ENCODE measurements at regions not wholly inside any gene's neighbourhood (a gene's known extent, or its start where the extent isn't known, plus 50 kb on each side); places are given as distances from the start of the nearest gene placed in this dataset.
A peak's percentile ranks its signal among the peaks of the same experiment; 100 is the strongest.

DNA sequence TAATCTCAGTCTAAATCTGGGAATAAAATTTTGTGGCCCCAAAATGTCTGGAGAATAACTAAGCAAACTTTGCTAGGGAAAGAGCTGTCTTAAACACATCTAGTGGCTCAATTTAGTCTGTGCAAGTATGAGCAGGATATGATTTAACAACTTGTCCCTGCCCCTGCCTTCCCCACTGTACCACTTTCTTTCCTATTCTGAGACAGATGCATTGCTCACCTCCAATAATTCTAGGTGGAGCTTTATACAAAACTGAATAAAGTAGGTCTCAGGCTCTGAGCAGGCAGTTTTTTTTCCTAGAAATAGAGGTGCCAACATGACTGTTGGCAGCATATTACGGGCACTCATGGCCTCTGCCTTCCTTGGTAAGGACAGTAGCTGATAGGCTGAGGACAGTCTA lies 412.1 kb downstream of the DAD1 start:
- TF ChIP-seq TAF1 (IDR thresholded peaks at IDR 0.05; ENCODE audit: low read depth): no peak
- TF ChIP-seq RAD21 (IDR thresholded peaks at IDR 0.05; ENCODE audit: low read depth): no peak
- TF ChIP-seq TCF12 (IDR thresholded peaks at IDR 0.05; ENCODE audit: low read depth): no peak
- TF ChIP-seq, protein P1, sequence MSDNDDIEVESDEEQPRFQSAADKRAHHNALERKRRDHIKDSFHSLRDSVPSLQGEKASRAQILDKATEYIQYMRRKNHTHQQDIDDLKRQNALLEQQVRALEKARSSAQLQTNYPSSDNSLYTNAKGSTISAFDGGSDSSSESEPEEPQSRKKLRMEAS (IDR thresholded peaks at IDR 0.05): no peak
- no peak for TF ChIP-seq EP300 (IDR thresholded peaks at IDR 0.05; ENCODE audit: borderline replicate concordance)
- TF ChIP-seq, protein P2, sequence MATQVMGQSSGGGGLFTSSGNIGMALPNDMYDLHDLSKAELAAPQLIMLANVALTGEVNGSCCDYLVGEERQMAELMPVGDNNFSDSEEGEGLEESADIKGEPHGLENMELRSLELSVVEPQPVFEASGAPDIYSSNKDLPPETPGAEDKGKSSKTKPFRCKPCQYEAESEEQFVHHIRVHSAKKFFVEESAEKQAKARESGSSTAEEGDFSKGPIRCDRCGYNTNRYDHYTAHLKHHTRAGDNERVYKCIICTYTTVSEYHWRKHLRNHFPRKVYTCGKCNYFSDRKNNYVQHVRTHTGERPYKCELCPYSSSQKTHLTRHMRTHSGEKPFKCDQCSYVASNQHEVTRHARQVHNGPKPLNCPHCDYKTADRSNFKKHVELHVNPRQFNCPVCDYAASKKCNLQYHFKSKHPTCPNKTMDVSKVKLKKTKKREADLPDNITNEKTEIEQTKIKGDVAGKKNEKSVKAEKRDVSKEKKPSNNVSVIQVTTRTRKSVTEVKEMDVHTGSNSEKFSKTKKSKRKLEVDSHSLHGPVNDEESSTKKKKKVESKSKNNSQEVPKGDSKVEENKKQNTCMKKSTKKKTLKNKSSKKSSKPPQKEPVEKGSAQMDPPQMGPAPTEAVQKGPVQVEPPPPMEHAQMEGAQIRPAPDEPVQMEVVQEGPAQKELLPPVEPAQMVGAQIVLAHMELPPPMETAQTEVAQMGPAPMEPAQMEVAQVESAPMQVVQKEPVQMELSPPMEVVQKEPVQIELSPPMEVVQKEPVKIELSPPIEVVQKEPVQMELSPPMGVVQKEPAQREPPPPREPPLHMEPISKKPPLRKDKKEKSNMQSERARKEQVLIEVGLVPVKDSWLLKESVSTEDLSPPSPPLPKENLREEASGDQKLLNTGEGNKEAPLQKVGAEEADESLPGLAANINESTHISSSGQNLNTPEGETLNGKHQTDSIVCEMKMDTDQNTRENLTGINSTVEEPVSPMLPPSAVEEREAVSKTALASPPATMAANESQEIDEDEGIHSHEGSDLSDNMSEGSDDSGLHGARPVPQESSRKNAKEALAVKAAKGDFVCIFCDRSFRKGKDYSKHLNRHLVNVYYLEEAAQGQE (IDR thresholded peaks at IDR 0.05; ENCODE audit: low read depth): no peak
- TF ChIP-seq EGR1 (IDR thresholded peaks at IDR 0.05): no peak
- no peak for TF ChIP-seq NFIC (IDR thresholded peaks at IDR 0.05)
- TF ChIP-seq CEBPB (IDR thresholded peaks at IDR 0.05): no peak
- no peak for TF ChIP-seq ZBTB7A (IDR thresholded peaks at IDR 0.05; ENCODE audit: low read depth)
- TF ChIP-seq, protein P3, sequence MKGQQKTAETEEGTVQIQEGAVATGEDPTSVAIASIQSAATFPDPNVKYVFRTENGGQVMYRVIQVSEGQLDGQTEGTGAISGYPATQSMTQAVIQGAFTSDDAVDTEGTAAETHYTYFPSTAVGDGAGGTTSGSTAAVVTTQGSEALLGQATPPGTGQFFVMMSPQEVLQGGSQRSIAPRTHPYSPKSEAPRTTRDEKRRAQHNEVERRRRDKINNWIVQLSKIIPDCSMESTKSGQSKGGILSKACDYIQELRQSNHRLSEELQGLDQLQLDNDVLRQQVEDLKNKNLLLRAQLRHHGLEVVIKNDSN (IDR thresholded peaks at IDR 0.05): no peak
- no peak for TF ChIP-seq FOXM1 (IDR thresholded peaks at IDR 0.05; ENCODE audit: borderline replicate concordance, low read depth)
- no peak for TF ChIP-seq CREB1 (IDR thresholded peaks at IDR 0.05; ENCODE audit: low read depth)
- TF ChIP-seq YY1 (IDR thresholded peaks at IDR 0.05; ENCODE audit: low read depth): no peak
- no peak for TF ChIP-seq TEAD4 (IDR thresholded peaks at IDR 0.05)

DNA sequence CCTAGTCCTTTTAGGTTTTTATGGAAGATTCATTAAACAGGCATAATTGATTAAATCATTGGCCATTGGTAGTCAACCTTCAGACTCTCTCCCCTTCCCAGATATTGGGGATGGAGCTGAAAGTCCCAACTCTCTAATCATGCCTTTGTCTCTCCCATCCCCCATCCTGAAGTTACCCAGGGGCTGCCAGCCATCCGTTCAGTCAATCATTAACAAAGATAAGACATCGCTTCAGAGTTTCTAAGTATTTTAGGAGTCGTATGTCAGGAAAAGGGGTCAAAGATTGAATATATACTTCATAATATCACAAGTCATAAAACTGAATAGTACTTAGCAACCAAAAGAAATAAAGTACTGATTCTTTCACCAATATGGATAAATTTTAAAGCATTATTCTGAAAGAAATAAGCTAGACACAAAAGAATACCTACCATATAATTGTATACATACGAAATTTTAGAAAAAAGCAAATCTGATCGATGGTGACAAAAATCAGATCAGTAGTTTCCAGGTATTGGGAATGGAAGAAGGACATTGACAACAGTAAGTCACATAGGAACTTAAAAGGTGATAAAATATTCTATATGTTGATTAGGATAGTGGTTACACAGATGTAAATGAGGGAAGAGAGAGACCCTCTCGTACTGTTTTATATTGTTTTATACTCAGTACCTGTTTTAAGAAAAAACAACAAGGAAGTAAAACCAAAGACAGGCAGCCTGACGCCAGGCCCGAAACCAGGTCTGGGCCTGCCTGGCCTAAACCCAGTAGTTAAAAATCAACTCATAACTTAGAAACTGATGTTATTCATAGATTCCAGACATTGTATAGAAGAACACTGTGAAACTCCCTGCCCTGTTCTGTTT lies 414.4 kb downstream of the DAD1 start:
- TF ChIP-seq NFIC (IDR thresholded peaks at IDR 0.05) (no peak), TCF12 (IDR thresholded peaks at IDR 0.05; ENCODE audit: low read depth) (no peak), EP300 (IDR thresholded peaks at IDR 0.05; ENCODE audit: borderline replicate concordance) (no peak), CEBPB (IDR thresholded peaks at IDR 0.05) (no peak), RAD21 (IDR thresholded peaks at IDR 0.05; ENCODE audit: low read depth) (no peak), TAF1 (IDR thresholded peaks at IDR 0.05; ENCODE audit: low read depth) (no peak), TEAD4 (IDR thresholded peaks at IDR 0.05) (no peak), YY1 (IDR thresholded peaks at IDR 0.05; ENCODE audit: low read depth) (no peak), CREB1 (IDR thresholded peaks at IDR 0.05; ENCODE audit: low read depth) (no peak)
- TF ChIP-seq, protein P3 (IDR thresholded peaks at IDR 0.05): no peak
- TF ChIP-seq, protein P2 (IDR thresholded peaks at IDR 0.05; ENCODE audit: low read depth): no peak
- TF ChIP-seq, protein P1 (IDR thresholded peaks at IDR 0.05): no peak

DNA sequence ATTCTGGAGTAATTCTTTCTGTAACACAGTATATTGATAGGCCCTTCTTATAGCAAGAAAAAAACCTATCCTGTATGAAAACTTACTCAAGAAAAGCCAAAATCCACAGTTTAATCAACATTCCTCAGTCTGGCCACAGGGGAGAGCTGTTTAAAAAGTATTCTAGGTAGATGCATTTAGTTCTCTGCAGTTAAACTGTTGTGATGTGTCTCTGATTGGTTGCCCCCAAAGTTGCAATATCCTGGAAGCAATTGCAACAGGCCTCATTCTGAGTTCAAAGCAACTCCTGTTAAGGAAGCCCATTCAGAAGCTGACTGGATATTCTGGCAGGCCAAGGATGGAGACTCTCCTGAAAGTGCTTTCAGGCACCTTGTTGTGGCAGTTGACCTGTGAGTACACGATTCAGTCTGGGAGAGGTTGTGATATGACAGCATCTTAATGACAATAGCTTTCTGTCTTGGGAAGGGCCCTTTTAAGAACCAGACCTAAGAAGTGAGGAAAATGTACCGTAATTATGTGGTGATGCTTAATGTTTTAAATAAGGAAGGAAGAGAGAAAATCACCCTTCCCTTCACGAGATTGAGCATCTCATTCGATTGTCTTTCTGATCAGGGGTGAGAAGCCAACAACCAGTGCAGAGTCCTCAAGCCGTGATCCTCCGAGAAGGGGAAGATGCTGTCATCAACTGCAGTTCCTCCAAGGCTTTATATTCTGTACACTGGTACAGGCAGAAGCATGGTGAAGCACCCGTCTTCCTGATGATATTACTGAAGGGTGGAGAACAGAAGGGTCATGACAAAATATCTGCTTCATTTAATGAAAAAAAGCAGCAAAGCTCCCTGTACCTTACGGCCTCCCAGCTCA lies 420.7 kb downstream of the DAD1 start:
- no peak for TF ChIP-seq CEBPB (IDR thresholded peaks at IDR 0.05)
- peak; percentile 38 for TF ChIP-seq RAD21 (IDR thresholded peaks at IDR 0.05; ENCODE audit: low read depth)

DNA sequence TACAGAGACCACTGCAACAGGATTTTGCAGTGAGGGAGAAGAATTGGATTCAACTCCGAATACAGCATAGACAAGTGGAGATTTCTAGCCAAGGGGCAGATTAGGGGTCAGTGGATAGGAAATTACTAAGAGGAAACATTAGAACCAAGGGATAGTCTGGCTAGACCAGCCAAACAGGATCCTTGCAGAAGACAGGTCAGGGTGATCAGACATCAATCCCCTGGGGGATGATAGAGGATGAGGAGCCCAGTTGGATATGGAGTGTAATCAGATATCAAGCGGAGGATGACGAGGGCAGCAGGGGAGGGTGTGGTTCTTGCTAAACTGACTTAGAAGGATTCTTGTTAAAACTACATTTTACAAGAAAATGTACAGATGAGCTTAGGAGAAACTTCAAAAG lies 424.4 kb downstream of the DAD1 start:
- TF ChIP-seq TCF12 (IDR thresholded peaks at IDR 0.05; ENCODE audit: low read depth) (no peak), RAD21 (IDR thresholded peaks at IDR 0.05; ENCODE audit: low read depth) (no peak), EP300 (IDR thresholded peaks at IDR 0.05; ENCODE audit: borderline replicate concordance) (no peak), NFIC (IDR thresholded peaks at IDR 0.05) (no peak)

DNA sequence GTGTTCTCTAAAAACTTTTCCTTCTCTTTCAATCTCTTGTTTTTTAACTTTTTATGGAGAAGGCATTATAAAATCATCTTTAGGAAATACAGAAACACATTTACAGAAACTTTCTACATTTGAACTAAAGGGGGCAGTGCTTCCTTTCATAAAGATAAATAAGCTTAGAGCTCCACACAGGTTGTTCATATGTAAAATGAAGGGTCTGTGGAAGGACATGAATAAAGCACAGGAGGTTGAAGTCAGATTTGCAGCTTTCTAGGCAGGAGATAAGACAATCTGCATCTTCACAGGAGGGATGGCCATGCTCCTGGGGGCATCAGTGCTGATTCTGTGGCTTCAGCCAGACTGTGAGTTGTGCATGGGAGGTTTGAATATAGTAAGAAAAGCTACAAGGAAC lies 426.0 kb downstream of the DAD1 start:
- TF ChIP-seq EGR1 (IDR thresholded peaks at IDR 0.05) (no peak), NFIC (IDR thresholded peaks at IDR 0.05) (no peak), RAD21 (IDR thresholded peaks at IDR 0.05; ENCODE audit: low read depth) (peak; percentile 58), CREB1 (IDR thresholded peaks at IDR 0.05; ENCODE audit: low read depth) (no peak), TCF12 (IDR thresholded peaks at IDR 0.05; ENCODE audit: low read depth) (no peak), TEAD4 (IDR thresholded peaks at IDR 0.05) (no peak), YY1 (IDR thresholded peaks at IDR 0.05; ENCODE audit: low read depth) (no peak)
- TF ChIP-seq, protein P3 (IDR thresholded peaks at IDR 0.05): no peak
